ENCODE measurements at regions not wholly inside any gene's neighbourhood (a gene's known extent, or its start where the extent isn't known, plus 50 kb on each side); places are given as distances from the start of the nearest gene placed in this dataset.

- no peak for DNase-seq
Observed at GRCh38 chr22:48880749-48881148, 946.9 kb downstream of the BRD1 start.

GRCh38 chr22:48876951-48877350 is 950.7 kb downstream of the BRD1 start:
- no peak for DNase-seq

GRCh38 chr22:48874956-48875355 is 952.7 kb downstream of the BRD1 start:
- no peak for DNase-seq

GRCh38 chr22:48873191-48873520 is 954.5 kb downstream of the BRD1 start:
- DNase-seq, result no peak

- no peak for DNase-seq
Observed at GRCh38 chr22:48872271-48873190, 955.1 kb downstream of the BRD1 start.

- no peak for DNase-seq
Observed at GRCh38 chr22:48871176-48871840, 956.4 kb downstream of the BRD1 start.

- DNase-seq, result no peak
Observed at GRCh38 chr22:48870436-48870835, 957.2 kb downstream of the BRD1 start.

- DNase-seq, result no peak
Observed at GRCh38 chr22:48869788-48870187, 957.9 kb downstream of the BRD1 start.

- no peak for DNase-seq
Observed at GRCh38 chr22:48869161-48869560, 958.5 kb downstream of the BRD1 start.

GRCh38 chr22:48868554-48868953 is 959.1 kb downstream of the BRD1 start:
- no peak for DNase-seq

GRCh38 chr22:48867891-48868290 is 959.8 kb downstream of the BRD1 start:
- DNase-seq, result no peak

- DNase-seq, result no peak
Observed at GRCh38 chr22:48866906-48867681, 960.6 kb downstream of the BRD1 start.

- no peak for DNase-seq
Observed at GRCh38 chr22:48864748-48865147, 962.9 kb downstream of the BRD1 start.

- DNase-seq, result no peak
Observed at GRCh38 chr22:48863965-48864528, 963.6 kb downstream of the BRD1 start.

GRCh38 chr22:48860557-48860956 is 967.1 kb downstream of the BRD1 start:
- DNase-seq, result no peak

- DNase-seq, result no peak
Observed at GRCh38 chr22:48858856-48859255, 968.8 kb downstream of the BRD1 start.

GRCh38 chr22:48858121-48858520 is 969.6 kb downstream of the BRD1 start:
- no peak for DNase-seq

- no peak for DNase-seq
Observed at GRCh38 chr22:48857202-48857805, 970.4 kb downstream of the BRD1 start.

GRCh38 chr22:48856308-48856615 is 971.4 kb downstream of the BRD1 start:
- no peak for DNase-seq

GRCh38 chr22:48855593-48856307 is 971.9 kb downstream of the BRD1 start:
- no peak for DNase-seq

GRCh38 chr22:48855013-48855412 is 972.7 kb downstream of the BRD1 start:
- no peak for DNase-seq

GRCh38 chr22:48853627-48854240 is 973.9 kb downstream of the BRD1 start:
- no peak for DNase-seq
